HG02970 (cell line): ENCODE measurements at regions not wholly inside any gene's neighbourhood (a gene's known extent, or its start where the extent isn't known, plus 50 kb on each side); places are given as distances from the start of the nearest gene placed in this dataset.

Experiments used
- ATAC-seq: cut with Tn5 transposase; IDR thresholded peaks from one replicate; pipeline ENCODE4 v1.9.1; 2021; ENCODE audit warnings: mild to moderate bottlenecking, moderate library complexity, moderate number of reproducible peaks; ENCODE audit not compliant: unreplicated experiment, low FRiP score

GRCh38 chr1:224564454-224565084 lies 51.5 kb upstream of the CNIH3 start:
- no peak for ATAC-seq

- no peak for ATAC-seq
These were observed 50.9 kb upstream of the CNIH3 start for GRCh38 chr1:224565186-224565585.

- ATAC-seq, result no peak
These were observed 50.3 kb upstream of the CNIH3 start for GRCh38 chr1:224565611-224566406.
